ENCODE measurements at regions not wholly inside any gene's neighbourhood (a gene's known extent, or its start where the extent isn't known, plus 50 kb on each side); places are given as distances from the start of the nearest gene placed in this dataset.
A peak's percentile ranks its signal among the peaks of the same experiment; 100 is the strongest.
"Not testable (repeated sequence)": the region's sequence is repeated elsewhere in the genome, so short reads cannot be mapped to it uniquely, and the experiment has no call there.

GRCh38 chr16:86858501-86858900 is 280.2 kb downstream of the FOXL1 start:
- H3K4me1 ChIP-seq (ENCODE audit: control insufficient read depth in 2 of 3, insufficient read depth in 2 of 3, low read depth in 1 of 3, low read length in 3 of 3): peaks cover 0 to 3% (median 0%) of the 10 kb centered on the region in 3 donors
- H3K27me3 ChIP-seq (ENCODE audit: control insufficient read depth, insufficient read depth, low read length): no peaks in the 10 kb centered on the region
- H3K36me3 ChIP-seq (ENCODE audit: control insufficient read depth in 2 of 3, insufficient read depth in 3 of 3, low read length in 3 of 3): no peaks in the 10 kb centered on the region
- no peak overlapping the region for H3K27ac ChIP-seq (ENCODE audit: low read depth in 2 of 2, low read length in 2 of 2)
- no peak overlapping the region for H3K9ac ChIP-seq (ENCODE audit: low read length in 3 of 3)
- no peak overlapping the region for H3K4me3 ChIP-seq (ENCODE audit: low read length in 3 of 3)
- H3K9me3 ChIP-seq (ENCODE audit: control insufficient read depth in 2 of 3, insufficient read depth in 1 of 3, low read length in 3 of 3): peaks cover 0 to 10% (median 0%) of the 10 kb centered on the region in 3 donors
- intact Hi-C loops (cut with DNase I): no loop called here
- FAIRE-seq (no peak), DNase-seq (peak in 1 of 5 donors; percentile 43)
- no peak for TF ChIP-seq CTCF (IDR thresholded peaks at IDR 0.05; ENCODE audit: borderline replicate concordance, extremely low read depth, insufficient read depth)

- H3K36me3 ChIP-seq (ENCODE audit: control insufficient read depth in 2 of 3, insufficient read depth in 3 of 3, low read length in 3 of 3); H3K27ac ChIP-seq (ENCODE audit: low read depth in 2 of 2, low read length in 2 of 2); H3K9ac ChIP-seq (ENCODE audit: low read length in 3 of 3); H3K4me3 ChIP-seq (ENCODE audit: low read length in 3 of 3); H3K27me3 ChIP-seq (ENCODE audit: control insufficient read depth, insufficient read depth, low read length); intact Hi-C loops (cut with DNase I); H3K9me3 ChIP-seq (ENCODE audit: control insufficient read depth in 2 of 3, insufficient read depth in 1 of 3, low read length in 3 of 3); H3K4me1 ChIP-seq (ENCODE audit: control insufficient read depth in 2 of 3, insufficient read depth in 2 of 3, low read depth in 1 of 3, low read length in 3 of 3); FAIRE-seq; DNase-seq: not testable (repeated sequence)
These were observed 283.0 kb downstream of the FOXL1 start for GRCh38 chr16:86861270-86861858.

GRCh38 chr16:86862595-86863280 is 284.4 kb downstream of the FOXL1 start:
- Histone ChIP-seq H3K9me3 (ENCODE audit: control insufficient read depth in 2 of 3, insufficient read depth in 1 of 3, low read length in 3 of 3) (peaks cover 0 to 9% (median 0%) of the 10 kb centered on the region in 3 donors), H3K9ac (ENCODE audit: low read length in 3 of 3) (no peak overlapping the region), H3K4me3 (ENCODE audit: low read length in 3 of 3) (no peak overlapping the region), H3K27me3 (ENCODE audit: control insufficient read depth, insufficient read depth, low read length) (no peaks in the 10 kb centered on the region), H3K4me1 (ENCODE audit: control insufficient read depth in 2 of 3, insufficient read depth in 2 of 3, low read depth in 1 of 3, low read length in 3 of 3) (peaks cover 0 to 3% (median 0%) of the 10 kb centered on the region in 3 donors), H3K27ac (ENCODE audit: low read depth in 2 of 2, low read length in 2 of 2) (no peak overlapping the region), H3K36me3 (ENCODE audit: control insufficient read depth in 2 of 3, insufficient read depth in 3 of 3, low read length in 3 of 3) (no peaks in the 10 kb centered on the region)
- no peak for TF ChIP-seq CTCF (IDR thresholded peaks at IDR 0.05; ENCODE audit: borderline replicate concordance, extremely low read depth, insufficient read depth)
- DNase-seq: peak in 2 of 5 donors; percentile 59 to 83
- intact Hi-C loops (cut with DNase I): no loop called here
- no peak for FAIRE-seq

- H3K27me3 ChIP-seq (ENCODE audit: control insufficient read depth, insufficient read depth, low read length): no peaks in the 10 kb centered on the region
- no peak for TF ChIP-seq CTCF (IDR thresholded peaks at IDR 0.05; ENCODE audit: borderline replicate concordance, extremely low read depth, insufficient read depth)
These were observed 285.3 kb downstream of the FOXL1 start for GRCh38 chr16:86863609-86864008.

More at GRCh38 chr16:86863609-86864008, 285.3 kb downstream of the FOXL1 start:
- no peak overlapping the region for H3K4me3 ChIP-seq (ENCODE audit: low read length in 3 of 3)
- intact Hi-C loops (cut with DNase I): no loop called here
- H3K36me3 ChIP-seq (ENCODE audit: control insufficient read depth in 2 of 3, insufficient read depth in 3 of 3, low read length in 3 of 3): no peaks in the 10 kb centered on the region
- H3K9me3 ChIP-seq (ENCODE audit: control insufficient read depth in 2 of 3, insufficient read depth in 1 of 3, low read length in 3 of 3): peaks cover 0 to 8% (median 0%) of the 10 kb centered on the region in 3 donors
- no peak overlapping the region for H3K27ac ChIP-seq (ENCODE audit: low read depth in 2 of 2, low read length in 2 of 2)
- no peak overlapping the region for H3K9ac ChIP-seq (ENCODE audit: low read length in 3 of 3)
- no peak for FAIRE-seq
- DNase-seq: no peak
- peaks cover 0 to 1% (median 0%) of the 10 kb centered on the region in 3 donors for H3K4me1 ChIP-seq (ENCODE audit: control insufficient read depth in 2 of 3, insufficient read depth in 2 of 3, low read depth in 1 of 3, low read length in 3 of 3)

All from kidney (tissue), 13 donors.